ENCODE measurements at regions not wholly inside any gene's neighbourhood (a gene's known extent, or its start where the extent isn't known, plus 50 kb on each side); places are given as distances from the start of the nearest gene placed in this dataset.

- no peak for DNase-seq (ENCODE audit: low read depth in 2 of 2)
These were observed 1543.6 kb upstream of the MIR17HG start for GRCh38 chr13:89803839-89804238.

GRCh38 chr13:89806594-89806993, 1540.9 kb upstream of the MIR17HG start:
- DNase-seq (ENCODE audit: low read depth in 2 of 2), result no peak

GRCh38 chr13:89812856-89813255, 1534.6 kb upstream of the MIR17HG start:
- no peak for DNase-seq (ENCODE audit: low read depth in 2 of 2)

DNA sequence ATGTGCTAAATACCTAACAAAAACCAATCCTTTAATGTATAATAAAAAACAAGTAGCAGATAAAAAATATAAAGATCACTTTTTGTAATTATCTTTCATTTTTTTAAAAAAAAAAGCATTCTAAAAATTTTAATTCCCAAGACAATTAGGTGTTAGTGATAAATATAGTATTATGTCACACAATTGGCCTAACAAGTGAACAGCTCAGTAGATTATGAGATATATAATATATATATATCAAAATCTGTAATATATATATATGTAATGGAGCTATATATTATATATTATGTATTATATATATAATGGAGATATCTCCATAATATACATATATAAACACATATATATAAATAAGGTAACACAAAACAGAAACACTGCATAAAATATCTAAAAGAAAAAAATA, 1531.1 kb upstream of the MIR17HG start:
- DNase-seq (ENCODE audit: low read depth in 2 of 2), result no peak

DNA sequence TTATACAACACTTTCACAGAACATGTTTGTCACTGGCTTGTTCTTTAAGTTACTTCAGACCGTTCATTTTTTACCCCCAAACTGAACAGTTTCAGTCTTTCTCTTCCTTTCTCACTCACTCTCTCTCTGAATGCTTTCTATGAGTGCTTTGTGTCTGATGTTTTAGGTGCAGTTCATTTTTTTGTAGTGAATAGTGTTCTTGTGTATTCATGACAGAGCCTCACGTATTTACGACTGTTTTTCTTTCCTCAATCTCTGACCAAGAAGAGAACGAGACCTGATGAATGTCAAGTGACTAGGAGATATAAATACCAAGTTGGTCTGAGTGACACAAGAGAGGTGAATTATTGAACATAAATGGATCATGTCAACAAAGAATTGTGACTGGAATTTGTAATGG, 1525.0 kb upstream of the MIR17HG start:
- DNase-seq (ENCODE audit: low read depth in 2 of 2), result no peak

DNA sequence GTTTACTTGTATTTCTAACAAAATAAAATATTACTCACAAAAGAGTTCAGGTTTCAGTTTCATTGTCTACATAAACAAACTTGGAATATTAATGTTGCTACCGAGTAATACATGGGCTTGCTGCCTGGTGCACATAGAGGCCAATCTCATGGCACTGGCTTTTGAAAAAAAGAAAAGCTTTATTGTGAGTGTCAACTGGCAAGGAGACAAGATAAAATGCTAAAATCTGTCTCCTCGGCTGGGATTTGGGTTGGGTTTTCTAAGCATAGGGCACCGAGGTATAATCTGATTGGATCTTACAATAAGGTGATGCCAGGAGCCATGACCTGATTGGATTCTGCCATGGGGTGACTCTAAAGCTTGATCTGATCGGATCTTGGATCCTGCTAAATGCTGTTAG, 1519.9 kb upstream of the MIR17HG start:
- no peak for DNase-seq (ENCODE audit: low read depth in 2 of 2)

DNA sequence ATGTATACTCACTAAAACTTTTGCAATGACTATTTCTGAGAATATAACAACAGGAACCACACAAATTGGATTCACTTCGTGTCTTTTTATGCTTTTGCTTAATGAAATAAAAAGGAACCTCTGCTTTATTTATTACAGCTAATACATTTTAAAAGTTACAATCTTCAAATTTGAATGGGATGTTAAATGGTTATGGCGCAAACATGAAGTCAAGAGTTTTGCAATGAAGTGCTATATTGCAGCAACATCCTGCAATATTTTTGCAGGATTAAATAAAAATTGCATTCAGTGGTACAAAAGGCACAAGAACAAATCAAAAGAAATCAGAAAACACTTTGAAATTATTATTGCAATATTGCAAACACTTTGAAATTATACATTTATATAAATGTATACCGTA, 1519.0 kb upstream of the MIR17HG start:
- DNase-seq (ENCODE audit: low read depth in 2 of 2), result no peak

DNA sequence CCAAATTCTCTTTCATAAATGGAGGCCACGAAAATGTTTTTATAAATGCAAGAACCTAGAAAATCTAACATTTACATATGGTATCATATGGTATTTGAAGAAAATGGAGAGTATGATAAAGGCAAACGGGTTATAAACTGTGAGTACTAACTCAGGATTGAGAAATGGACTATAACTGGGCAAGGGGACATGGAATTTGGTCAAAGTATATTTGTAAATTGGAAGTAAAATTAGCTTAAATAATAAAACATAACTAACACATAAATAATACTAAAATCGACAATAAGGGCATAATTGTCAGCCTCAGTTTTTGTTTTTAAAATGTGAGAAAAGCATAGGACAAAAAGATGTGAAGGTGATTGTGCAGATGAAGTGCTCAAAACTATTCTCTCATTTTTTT, 1516.3 kb upstream of the MIR17HG start:
- DNase-seq (ENCODE audit: low read depth in 2 of 2), result no peak

- no peak for DNase-seq (ENCODE audit: low read depth in 2 of 2)
These were observed 1514.7 kb upstream of the MIR17HG start for GRCh38 chr13:89832827-89833226.

- no peak for DNase-seq (ENCODE audit: low read depth in 2 of 2)
These were observed 1503.9 kb upstream of the MIR17HG start for GRCh38 chr13:89843621-89844020.

- DNase-seq (ENCODE audit: low read depth in 2 of 2), result no peak
These were observed 1501.6 kb upstream of the MIR17HG start for GRCh38 chr13:89845874-89846273.

DNA sequence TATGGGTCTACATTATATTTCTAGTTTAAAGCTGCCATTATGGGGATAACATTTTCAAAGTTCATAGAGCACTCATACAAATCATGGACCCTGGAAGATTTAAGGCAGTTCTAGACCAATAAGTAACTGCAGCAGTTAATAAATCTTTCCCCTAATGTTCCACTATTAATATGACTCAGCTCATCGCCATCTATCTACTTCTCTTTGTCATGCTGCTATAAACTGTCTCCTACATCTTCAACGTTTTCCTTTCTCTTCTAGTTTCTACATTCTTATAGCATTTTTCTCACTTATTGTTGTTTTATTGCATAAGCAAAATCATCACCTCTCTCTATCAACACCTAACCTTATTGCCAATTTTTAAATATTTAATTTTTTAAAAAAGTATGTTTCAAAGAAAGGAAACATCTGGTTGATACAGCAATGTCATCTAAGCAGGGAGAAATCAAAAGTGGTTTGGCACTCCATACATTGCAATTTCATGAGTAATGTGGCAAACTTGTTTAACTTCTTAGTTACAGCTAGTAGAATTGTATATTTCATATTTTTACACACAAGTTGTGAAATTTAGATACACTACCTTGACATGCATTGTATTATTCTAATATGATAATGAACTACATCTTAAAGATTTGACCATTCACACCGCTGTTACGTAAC, 1500.4 kb upstream of the MIR17HG start:
- DNase-seq (ENCODE audit: low read depth in 2 of 2), result no peak

DNA sequence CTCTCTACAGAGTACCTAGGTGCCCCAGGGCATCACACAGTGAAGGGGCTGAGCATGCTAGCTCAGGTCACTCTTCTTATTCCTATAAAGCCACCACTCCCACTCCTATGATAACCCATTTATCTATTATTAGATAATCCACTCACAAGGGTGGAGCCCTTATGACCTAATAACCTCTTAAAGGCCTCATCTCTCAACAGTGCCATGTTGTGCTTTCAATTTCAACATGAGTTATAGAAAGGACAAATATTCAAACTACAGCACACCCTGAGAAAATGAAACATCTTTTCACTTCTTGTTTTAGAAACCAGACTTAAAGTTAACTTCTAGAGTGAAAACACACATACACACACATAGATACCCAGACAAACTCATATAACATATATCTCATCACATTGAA, 1494.9 kb upstream of the MIR17HG start:
- no peak for DNase-seq (ENCODE audit: low read depth in 2 of 2)

GRCh38 chr13:89856512-89856911, 1491.0 kb upstream of the MIR17HG start:
- DNase-seq (ENCODE audit: low read depth in 2 of 2), result no peak

GRCh38 chr13:89857502-89857901, 1490.0 kb upstream of the MIR17HG start:
- DNase-seq (ENCODE audit: low read depth in 2 of 2), result no peak

DNA sequence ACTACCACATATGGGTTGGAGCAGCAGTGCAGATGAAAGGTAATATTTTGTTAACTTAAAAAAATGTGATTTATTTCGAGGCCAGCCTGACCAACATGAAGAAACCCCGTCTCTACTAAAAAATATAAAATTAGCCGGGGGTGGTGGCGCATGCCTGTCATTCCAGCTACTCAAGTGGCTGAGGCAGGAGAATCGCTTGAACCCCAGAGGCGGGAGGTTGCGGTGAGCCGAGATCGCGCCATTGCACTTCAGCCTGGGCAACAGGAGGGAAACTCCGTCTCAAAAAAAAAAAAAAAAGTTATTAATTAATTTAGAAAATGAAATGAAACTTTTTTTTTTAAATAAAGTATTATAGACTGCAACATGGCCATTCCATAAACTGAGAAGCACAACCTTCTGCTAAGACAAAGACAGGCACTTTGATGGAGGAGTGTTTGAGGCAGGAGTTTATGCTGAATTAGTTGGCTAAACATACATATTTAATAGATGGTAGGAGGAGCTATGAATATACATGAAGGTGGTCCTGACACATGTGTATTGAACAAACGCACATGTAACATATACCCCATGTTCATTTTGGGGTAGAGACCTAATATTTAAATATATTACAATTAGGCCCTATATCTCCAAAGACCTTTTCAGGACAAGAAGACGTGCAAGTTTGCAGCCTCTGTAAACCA, 1485.3 kb upstream of the MIR17HG start:
- no peak for DNase-seq (ENCODE audit: low read depth in 2 of 2)

DNA sequence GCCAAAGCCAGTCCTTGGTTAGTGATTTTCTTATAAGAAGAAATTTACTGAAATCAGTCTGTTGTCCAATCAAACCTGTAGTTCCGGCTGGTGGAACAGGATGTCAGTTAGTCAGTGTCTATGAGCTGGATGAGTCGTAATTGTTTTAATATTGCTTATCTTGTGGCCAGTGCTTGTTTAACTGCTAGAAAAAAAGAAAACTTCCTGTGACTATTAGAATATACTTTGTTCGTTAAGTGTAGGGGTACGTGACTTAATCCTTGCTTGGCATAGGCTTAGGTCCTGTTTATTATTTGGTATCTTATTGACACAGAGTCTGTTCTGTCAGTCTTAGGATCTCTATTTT, 1484.8 kb upstream of the MIR17HG start:
- no peak for DNase-seq (ENCODE audit: low read depth in 2 of 2)

DNA sequence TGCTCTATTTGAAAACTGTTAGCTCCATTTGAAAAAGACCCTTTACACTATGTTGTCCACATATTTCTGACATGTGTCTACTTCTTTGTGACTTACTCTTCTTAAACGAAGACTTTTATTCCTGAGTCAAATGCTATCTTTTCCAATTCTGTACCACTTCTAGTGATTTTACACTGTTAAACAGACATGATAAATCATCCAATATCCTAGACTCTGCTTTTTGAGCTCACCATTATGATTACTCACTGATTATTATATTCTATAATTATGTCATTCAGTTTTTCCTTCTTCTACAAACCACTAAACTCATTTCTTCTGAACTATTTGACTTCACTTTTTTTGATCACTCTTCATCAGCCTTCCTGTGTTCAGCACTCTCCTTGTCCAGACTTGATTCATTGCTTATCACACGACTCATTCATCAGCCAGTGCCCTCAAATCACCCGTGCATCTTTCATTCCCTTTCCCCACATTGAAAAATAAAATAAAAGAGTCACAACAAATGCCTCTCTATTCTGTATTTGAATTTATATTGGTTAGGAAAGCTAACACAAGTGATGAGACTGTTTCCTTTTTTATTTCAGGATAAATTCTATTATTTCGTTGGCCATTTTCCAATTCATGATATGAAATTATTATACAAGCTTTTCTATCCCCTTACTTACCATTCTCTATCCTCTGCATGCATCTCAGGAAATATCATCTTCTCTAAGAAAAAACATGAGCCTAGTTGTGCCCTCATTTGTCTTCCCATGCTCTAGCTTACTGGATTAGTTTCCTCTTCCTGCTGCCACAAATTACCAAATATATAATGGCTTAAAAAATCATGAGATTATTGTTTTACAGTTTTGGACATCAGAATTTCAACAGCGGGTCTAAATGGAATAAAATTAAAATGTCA, 1482.1 kb upstream of the MIR17HG start:
- no peak for DNase-seq (ENCODE audit: low read depth in 2 of 2)

DNA sequence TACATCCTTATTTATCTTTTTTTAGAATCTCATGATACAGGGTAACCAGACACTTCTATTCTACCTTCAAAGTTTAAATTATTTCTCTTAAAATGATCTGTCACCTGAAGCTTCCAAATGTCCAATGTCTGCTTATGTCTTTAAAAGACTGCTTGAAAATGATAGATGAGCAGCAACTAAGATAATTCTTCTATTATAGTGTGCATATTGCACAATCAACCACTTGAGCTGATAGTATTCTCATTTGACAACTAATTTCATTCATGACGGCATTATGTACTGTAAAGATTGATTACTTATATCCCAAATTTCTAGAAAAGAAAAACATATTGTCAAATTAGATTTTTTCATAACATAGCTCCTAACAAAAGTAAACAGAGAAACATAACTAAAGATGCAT, 1478.2 kb upstream of the MIR17HG start:
- no peak for DNase-seq (ENCODE audit: low read depth in 2 of 2)

- DNase-seq (ENCODE audit: low read depth in 2 of 2), result no peak
These were observed 1468.6 kb upstream of the MIR17HG start for GRCh38 chr13:89878904-89879303.

- no peak for DNase-seq (ENCODE audit: low read depth in 2 of 2)
These were observed 1467.3 kb upstream of the MIR17HG start for GRCh38 chr13:89880201-89880600.

DNA sequence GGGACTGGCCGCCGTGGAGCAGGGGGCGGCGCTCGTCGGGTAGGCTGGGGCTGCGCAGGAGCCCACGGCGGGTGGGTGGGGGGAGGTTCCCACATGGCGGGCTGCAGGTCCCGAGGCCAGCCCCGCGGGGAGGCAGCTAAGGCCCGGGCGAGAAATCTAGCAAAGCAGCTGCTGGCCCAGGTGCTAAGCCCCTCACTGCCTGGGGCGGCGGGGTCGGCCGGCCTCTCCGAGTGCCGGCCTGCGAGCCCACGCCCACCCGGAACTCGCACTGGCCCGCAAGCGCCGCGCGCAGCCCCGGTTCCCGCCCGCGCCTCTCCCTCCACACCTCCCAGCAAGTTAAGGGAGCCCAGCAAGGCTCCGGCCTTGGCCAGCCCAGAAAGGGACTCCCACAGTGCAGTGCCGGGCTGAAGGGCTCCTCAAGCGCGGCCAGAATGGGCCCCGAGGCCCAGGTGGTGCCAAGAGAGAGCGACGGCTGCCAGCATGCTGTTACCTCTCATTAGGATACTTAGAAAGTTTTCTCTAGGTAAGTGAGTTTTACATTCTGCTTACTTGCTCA, 1463.5 kb upstream of the MIR17HG start:
- DNase-seq (ENCODE audit: low read depth in 2 of 2), result no peak

- DNase-seq (ENCODE audit: low read depth in 2 of 2), result no peak
These were observed 1456.7 kb upstream of the MIR17HG start for GRCh38 chr13:89890806-89891205.

Measured in activated CD4-positive, alpha-beta T cell treated with anti-CD3 and anti-CD28 coated beads for 24 hours (primary cell).